ENCODE measurements at regions not wholly inside any gene's neighbourhood (a gene's known extent, or its start where the extent isn't known, plus 50 kb on each side); places are given as distances from the start of the nearest gene placed in this dataset.

GRCh38 chr10:43962346-43963191 lies 313.9 kb upstream of the ZNF32 start:
- TF ChIP-seq MAX (IDR thresholded peaks at IDR 0.05) (no peak), CTCF (IDR thresholded peaks at IDR 0.05) (no peak), EP300 (IDR thresholded peaks at IDR 0.05) (no peak), RARB (CRISPR knock-in tag; IDR thresholded peaks at IDR 0.05) (no peak), USF2 (IDR thresholded peaks at IDR 0.05) (no peak), MYC (IDR thresholded peaks at IDR 0.05; ENCODE audit: borderline replicate concordance, low read length) (no peak), BHLHE40 (IDR thresholded peaks at IDR 0.05; ENCODE audit: low read depth, low read length) (no peak), NR3C1 (IDR thresholded peaks at IDR 0.05) (no peak), MAFK (IDR thresholded peaks at IDR 0.05; ENCODE audit: partially characterized antibody) (no peak), SREBF2 (IDR thresholded peaks at IDR 0.05) (no peak), ESRRA (IDR thresholded peaks at IDR 0.05; ENCODE audit: borderline replicate concordance, low read length) (no peak), POLR2A (IDR thresholded peaks at IDR 0.05; ENCODE audit: low read length) (no peak), NPAS2 (CRISPR knock-in tag; IDR thresholded peaks at IDR 0.05; ENCODE audit: borderline replicate concordance) (no peak), REST (IDR thresholded peaks at IDR 0.05) (no peak)
